SK-N-SH (cell line): ENCODE measurements at regions not wholly inside any gene's neighbourhood (a gene's known extent, or its start where the extent isn't known, plus 50 kb on each side); places are given as distances from the start of the nearest gene placed in this dataset.

Experiments used
- CTCF ChIA-PET: fragments of 300-600, 350-600 bp; formaldehyde crosslinking; extraction: SDS; loops from one replicate; lab custom pipeline; 2021; lab: Yijun Ruan, JAX
- POLR2A ChIA-PET: fragments of 350-600 bp; sonication (Branson Sonifier 250); formaldehyde crosslinking; extraction: SDS; loops from one replicate; lab custom pipeline; 2020; ENCODE audit warnings: antibody characterized with exemption, inconsistent platforms; lab: Yijun Ruan, JAX
- DNase-seq: peaks from one replicate; pipeline ENCODE4 v3.0.0; 2012
- H2AFZ ChIP-seq: fragments of 200-600 bp; sonication (generic); 2 replicates; pipeline ENCODE4 v1.8.1; 2016; ENCODE audit warnings: antibody characterized with exemption, mild to moderate bottlenecking, low read depth
- H3F3A ChIP-seq: fragments of 200-600 bp; sonication (generic); replicated peaks from 2 replicates; pipeline ENCODE3; 2016; ENCODE audit warnings: antibody characterized with exemption, mild to moderate bottlenecking; ENCODE audit not compliant: insufficient read depth
- H3K27ac ChIP-seq, 2 experiments: fragments of 200-500 bp in 1 of 2; fragments of 200-600 bp in 1 of 2; sonication (Bioruptor generic) in 1 of 2; sonication (generic), shearing (Covaris generic) in 1 of 2; 2 replicates each; pipeline versions ENCODE4 v1.5.1 to v1.6.1; 2014 to 2016; ENCODE audit warnings: low read depth in 2 of 2, inconsistent platforms in 1 of 2, low read length in 1 of 2, mild to moderate bottlenecking in 1 of 2, mixed read lengths in 1 of 2
- H3K27me3 ChIP-seq: fragments of 200-600 bp; sonication (generic), shearing (Covaris generic); 2 replicates; pipeline ENCODE4 v1.6.1; 2016; ENCODE audit warnings: mixed run types; ENCODE audit not compliant: insufficient read depth
- H3K36me3 ChIP-seq, 2 experiments: fragments of 200-500 bp in 1 of 2; fragments of 200-600 bp in 1 of 2; sonication (Bioruptor generic) in 1 of 2; sonication (generic) in 1 of 2; replicated peaks in 1 of 2; 2 replicates each; pipeline versions ENCODE3 to v1.5.1; 2014 to 2016; ENCODE audit warnings: low read length in 1 of 2, mild to moderate bottlenecking in 1 of 2; ENCODE audit not compliant: insufficient read depth in 2 of 2, control insufficient read depth in 1 of 2
- H3K4me1 ChIP-seq, 2 experiments: fragments of 200-500 bp in 1 of 2; fragments of 200-600 bp in 1 of 2; sonication (Bioruptor generic) in 1 of 2; sonication (generic), shearing (Covaris generic) in 1 of 2; 2 replicates each; pipeline versions ENCODE4 v1.5.1 to v1.6.1; 2014 to 2016; ENCODE audit warnings: low read depth in 1 of 2, low read length in 1 of 2, mixed run types in 1 of 2; ENCODE audit not compliant: insufficient read depth in 2 of 2, control insufficient read depth in 1 of 2
- H3K4me2 ChIP-seq: fragments of 200-600 bp; sonication (generic), shearing (Covaris generic); 2 replicates; pipeline ENCODE4 v1.6.1; 2017; ENCODE audit warnings: mixed run types
- H3K4me3 ChIP-seq, 2 experiments: fragments of 200-500 bp in 1 of 2; fragments of 200-600 bp in 1 of 2; sonication (Bioruptor generic) in 1 of 2; sonication (generic), shearing (Covaris generic) in 1 of 2; 2 replicates each; pipeline versions ENCODE4 v1.5.1 to v1.8.1; 2014 to 2016; ENCODE audit warnings: low read depth in 2 of 2, inconsistent platforms in 1 of 2, low read length in 1 of 2, mild to moderate bottlenecking in 1 of 2, mixed read lengths in 1 of 2, moderate library complexity in 1 of 2
- H3K79me2 ChIP-seq: fragments of 200-600 bp; sonication (generic); 2 replicates; pipeline ENCODE4 v1.8.1; 2017; ENCODE audit warnings: mild to moderate bottlenecking; ENCODE audit not compliant: insufficient read depth
- H3K9ac ChIP-seq: fragments of 200-600 bp; sonication (generic); 2 replicates; pipeline ENCODE4 v1.6.1; 2017; ENCODE audit warnings: mixed run types
- H3K9me2 ChIP-seq: fragments of 200-600 bp; sonication (generic); 2 replicates; pipeline ENCODE4 v1.6.1; 2017; ENCODE audit warnings: mixed run types
- H3K9me3 ChIP-seq: fragments of 200-600 bp; sonication (generic); 2 replicates; pipeline ENCODE4 v1.6.1; 2017; ENCODE audit warnings: mixed run types, mild to moderate bottlenecking, moderate library complexity
- H4K20me1 ChIP-seq: fragments of 200-600 bp; sonication (generic); 2 replicates; pipeline ENCODE4 v1.6.1; 2017; ENCODE audit warnings: mild to moderate bottlenecking, mixed run types; ENCODE audit not compliant: insufficient read depth
- ELF1 ChIP-seq: IDR thresholded peaks from 2 replicates; pipeline ENCODE4 v1.4.0; 2012
- EP300 ChIP-seq, 2 experiments: IDR thresholded peaks; 2 replicates each; pipeline versions ENCODE4 v1.4.0 to v1.6.1; 2012; ENCODE audit warnings: borderline replicate concordance in 1 of 2, low read depth in 1 of 2, low read length in 1 of 2
- FOXM1 ChIP-seq: IDR thresholded peaks from 2 replicates; pipeline ENCODE4 v1.4.0; 2012; ENCODE audit warnings: low read depth, mild to moderate bottlenecking
- GABPA ChIP-seq: IDR thresholded peaks from 2 replicates; pipeline ENCODE4 v1.4.0; 2012; ENCODE audit warnings: low read depth, mild to moderate bottlenecking
- JUND ChIP-seq: IDR thresholded peaks from 2 replicates; pipeline ENCODE4 v1.4.0; 2012
- MXI1 ChIP-seq: IDR thresholded peaks from 2 replicates; pipeline ENCODE4 v1.6.1; 2012; ENCODE audit warnings: mild to moderate bottlenecking, low read depth, low read length, improper control_type of control experiment
- NRF1 ChIP-seq: IDR thresholded peaks from 2 replicates; pipeline ENCODE4 v1.6.1; 2012; ENCODE audit warnings: low read depth, mild to moderate bottlenecking, low read length
- RFX5 ChIP-seq: IDR thresholded peaks from 2 replicates; pipeline ENCODE4 v1.6.1; 2012; ENCODE audit warnings: mild to moderate bottlenecking, improper control_type of control experiment, low read length
- WGBS: methylation state at CpG from one replicate; pipeline ENCODE4 v1.1.6; 2017; ENCODE audit warnings: low lambda C conversion rate; 5-methylcytosine and 5-hydroxymethylcytosine counted together
- TF ChIP-seq, protein P1 (sequence below): fragments of 150-350 bp; IDR thresholded peaks from 2 replicates; pipeline ENCODE4 v1.6.1; 2017; ENCODE audit warnings: antibody characterized with exemption, low read length, low read depth, borderline replicate concordance
- TF ChIP-seq, protein P2 (sequence below): fragments of 200-600 bp; sonication (generic); IDR thresholded peaks from 2 replicates; pipeline ENCODE4 v1.6.1; 2017; ENCODE audit warnings: antibody characterized with exemption, mild to moderate bottlenecking, moderate library complexity
- TF ChIP-seq, protein P3 (sequence below): IDR thresholded peaks from 2 replicates; pipeline ENCODE4; 2012
- TF ChIP-seq, protein P4 (sequence below): IDR thresholded peaks from 2 replicates; pipeline ENCODE4 v1.4.0; 2012; ENCODE audit warnings: low read depth, borderline replicate concordance
- TF ChIP-seq, protein P5 (sequence below): fragments of 150-350 bp; IDR thresholded peaks from 2 replicates; pipeline ENCODE4 v1.6.1; 2016; ENCODE audit warnings: mild to moderate bottlenecking, low read depth, low read length
- TF ChIP-seq, protein P6 (sequence below): IDR thresholded peaks from 2 replicates; pipeline ENCODE4 v1.4.0; 2012; ENCODE audit warnings: low read depth, borderline replicate concordance

DNA sequence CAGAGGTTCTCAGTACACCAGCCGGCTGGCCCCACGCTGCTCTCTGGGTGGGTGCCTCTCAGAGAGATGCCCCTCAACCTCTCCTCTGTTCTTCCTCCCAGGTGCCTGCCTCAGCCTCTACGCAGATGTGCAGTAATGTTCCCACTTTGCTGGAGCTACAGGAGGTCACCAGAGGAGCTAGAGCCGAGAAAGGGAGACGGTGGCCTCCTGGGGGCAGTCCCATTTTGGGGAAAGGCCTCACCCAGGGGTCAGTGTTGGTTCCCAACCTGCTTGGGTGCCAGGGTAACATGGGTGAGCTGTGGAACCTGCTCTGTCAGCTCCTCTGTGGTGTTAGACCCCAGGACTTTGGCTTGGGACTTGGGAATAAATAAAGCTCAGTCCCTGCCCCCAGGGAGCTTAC lies 145.3 kb upstream of the MLN start (continued):
- TF ChIP-seq, protein P1, sequence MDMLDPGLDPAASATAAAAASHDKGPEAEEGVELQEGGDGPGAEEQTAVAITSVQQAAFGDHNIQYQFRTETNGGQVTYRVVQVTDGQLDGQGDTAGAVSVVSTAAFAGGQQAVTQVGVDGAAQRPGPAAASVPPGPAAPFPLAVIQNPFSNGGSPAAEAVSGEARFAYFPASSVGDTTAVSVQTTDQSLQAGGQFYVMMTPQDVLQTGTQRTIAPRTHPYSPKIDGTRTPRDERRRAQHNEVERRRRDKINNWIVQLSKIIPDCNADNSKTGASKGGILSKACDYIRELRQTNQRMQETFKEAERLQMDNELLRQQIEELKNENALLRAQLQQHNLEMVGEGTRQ, result no peak
- TF ChIP-seq, all 33 proteins: peak for 0

DNA sequence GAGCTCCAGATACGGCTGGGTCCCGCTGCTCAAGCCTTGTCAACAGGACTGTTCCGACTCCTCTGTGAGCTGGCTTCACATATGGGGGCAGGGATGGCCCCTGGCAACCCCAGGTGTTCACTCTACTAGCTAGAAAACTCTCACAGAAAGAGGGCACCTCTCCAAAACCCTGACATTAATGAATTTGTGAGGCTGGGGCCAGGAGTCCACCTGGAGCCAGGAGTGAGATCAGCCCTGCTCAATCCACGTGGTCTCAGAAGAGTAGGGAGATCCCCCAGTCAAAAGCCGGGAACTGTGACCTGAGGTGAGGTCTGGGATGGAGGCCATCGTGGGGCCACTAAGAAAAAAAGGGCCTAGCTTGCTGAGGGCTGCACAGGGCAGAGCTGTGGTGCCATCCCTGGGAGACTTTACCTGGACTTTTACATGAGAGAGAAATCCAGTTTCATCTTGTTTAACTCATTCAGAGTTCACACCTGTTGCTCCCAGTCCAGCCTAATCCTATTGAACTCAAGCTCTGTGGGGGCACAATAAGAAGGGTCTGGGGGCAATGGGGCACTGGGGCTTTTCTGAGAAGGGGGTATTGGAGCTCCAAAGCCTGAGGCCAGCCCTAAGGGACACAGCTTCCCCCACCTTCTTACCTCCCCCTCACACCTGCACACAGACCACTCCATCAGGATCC lies 144.3 kb upstream of the MLN start:
- Histone ChIP-seq H3K79me2 (no peaks in the 10 kb centered on the region), H3K27ac (no peak overlapping the region), H3K4me2 (no peak overlapping the region), H3K9me2 (no peaks in the 10 kb centered on the region), H3K9me3 (no peaks in the 10 kb centered on the region), H2AFZ (no peak overlapping the region), H3K4me3 (no peak overlapping the region), H3K36me3 (no peaks in the 10 kb centered on the region), H3K4me1 (no peaks in the 10 kb centered on the region; a peak in 1 of 4 replicates), H3K9ac (no peak overlapping the region), H3F3A (no peaks in the 10 kb centered on the region), H3K27me3 (peaks cover 31% of the 10 kb centered on the region; the same call in 1 of the 2 replicates), H4K20me1 (no peaks in the 10 kb centered on the region)
- no peak for DNase-seq
- ChIA-PET CTCF (interaction anchor here (0.8 to 2.7 kb wide), 8 partner anchors 11 to 177 kb away, joined by 3 to 10 read pairs (median 3); no protein-coding TSS in a partner anchor), POLR2A (no interaction called here)
- TF ChIP-seq, protein P2, sequence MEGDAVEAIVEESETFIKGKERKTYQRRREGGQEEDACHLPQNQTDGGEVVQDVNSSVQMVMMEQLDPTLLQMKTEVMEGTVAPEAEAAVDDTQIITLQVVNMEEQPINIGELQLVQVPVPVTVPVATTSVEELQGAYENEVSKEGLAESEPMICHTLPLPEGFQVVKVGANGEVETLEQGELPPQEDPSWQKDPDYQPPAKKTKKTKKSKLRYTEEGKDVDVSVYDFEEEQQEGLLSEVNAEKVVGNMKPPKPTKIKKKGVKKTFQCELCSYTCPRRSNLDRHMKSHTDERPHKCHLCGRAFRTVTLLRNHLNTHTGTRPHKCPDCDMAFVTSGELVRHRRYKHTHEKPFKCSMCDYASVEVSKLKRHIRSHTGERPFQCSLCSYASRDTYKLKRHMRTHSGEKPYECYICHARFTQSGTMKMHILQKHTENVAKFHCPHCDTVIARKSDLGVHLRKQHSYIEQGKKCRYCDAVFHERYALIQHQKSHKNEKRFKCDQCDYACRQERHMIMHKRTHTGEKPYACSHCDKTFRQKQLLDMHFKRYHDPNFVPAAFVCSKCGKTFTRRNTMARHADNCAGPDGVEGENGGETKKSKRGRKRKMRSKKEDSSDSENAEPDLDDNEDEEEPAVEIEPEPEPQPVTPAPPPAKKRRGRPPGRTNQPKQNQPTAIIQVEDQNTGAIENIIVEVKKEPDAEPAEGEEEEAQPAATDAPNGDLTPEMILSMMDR, result no peak
- TF ChIP-seq JUND (no peak), EP300 (IDR thresholded peaks at IDR 0.05; ENCODE audit: borderline replicate concordance in 1 of 2, low read depth in 1 of 2, low read length in 1 of 2) (no peak)
- TF ChIP-seq, protein P3, sequence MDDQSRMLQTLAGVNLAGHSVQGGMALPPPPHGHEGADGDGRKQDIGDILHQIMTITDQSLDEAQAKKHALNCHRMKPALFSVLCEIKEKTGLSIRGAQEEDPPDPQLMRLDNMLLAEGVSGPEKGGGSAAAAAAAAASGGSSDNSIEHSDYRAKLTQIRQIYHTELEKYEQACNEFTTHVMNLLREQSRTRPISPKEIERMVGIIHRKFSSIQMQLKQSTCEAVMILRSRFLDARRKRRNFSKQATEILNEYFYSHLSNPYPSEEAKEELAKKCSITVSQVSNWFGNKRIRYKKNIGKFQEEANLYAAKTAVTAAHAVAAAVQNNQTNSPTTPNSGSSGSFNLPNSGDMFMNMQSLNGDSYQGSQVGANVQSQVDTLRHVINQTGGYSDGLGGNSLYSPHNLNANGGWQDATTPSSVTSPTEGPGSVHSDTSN, result no peak
- 49% methylated on average over 6 of the region's 6 CpGs for WGBS

DNA sequence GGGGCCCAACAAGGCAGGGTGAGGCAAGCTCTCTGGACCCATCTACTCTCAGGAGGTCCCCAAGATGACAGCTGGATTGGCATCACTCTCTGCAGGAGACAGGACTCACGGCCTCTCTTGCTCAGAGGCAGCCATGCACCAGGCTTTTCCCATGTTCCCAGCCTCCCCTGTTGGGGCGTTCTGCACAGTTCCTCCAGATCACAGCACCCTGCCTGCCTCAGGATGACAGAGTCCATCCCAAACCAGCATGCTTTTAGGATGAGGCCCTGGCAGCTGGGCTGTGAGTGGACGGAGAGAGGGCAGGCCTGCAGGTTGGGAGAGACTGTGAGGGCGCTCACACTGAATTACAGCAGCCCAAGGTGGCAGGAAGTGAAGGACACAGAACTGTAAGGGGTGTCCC lies 143.2 kb upstream of the MLN start:
- H3F3A ChIP-seq, result no peaks in the 10 kb centered on the region
- H3K4me1 ChIP-seq, result no peaks in the 10 kb centered on the region; a peak in 1 of 4 replicates
- H3K9ac ChIP-seq, result no peak overlapping the region
- H3K4me2 ChIP-seq, result no peak overlapping the region
- CTCF ChIA-PET, result interaction anchor here (1.0 to 1.4 kb wide), 4 partner anchors 12 to 176 kb away, joined by 3 to 5 read pairs (median 4); no protein-coding TSS in a partner anchor
- H3K9me2 ChIP-seq, result no peaks in the 10 kb centered on the region
- DNase-seq, result no peak
- no peaks in the 10 kb centered on the region for H3K36me3 ChIP-seq
- H2AFZ ChIP-seq, result no peak overlapping the region
- no peaks in the 10 kb centered on the region for H3K9me3 ChIP-seq
- H3K79me2 ChIP-seq, result no peaks in the 10 kb centered on the region
- POLR2A ChIA-PET, result no interaction called here
- H3K27ac ChIP-seq, result no peak overlapping the region
- 37% methylated on average over 2 of the region's 4 CpGs for WGBS
- no peaks in the 10 kb centered on the region for H4K20me1 ChIP-seq
- peaks cover 30% of the 10 kb centered on the region; the same call in 1 of the 2 replicates for H3K27me3 ChIP-seq
- H3K4me3 ChIP-seq, result no peak overlapping the region
- TF ChIP-seq MXI1 (no peak), NRF1 (no peak), GABPA (no peak), FOXM1 (no peak), RFX5 (no peak), JUND (no peak), ELF1 (no peak)
- TF ChIP-seq, protein P4, sequence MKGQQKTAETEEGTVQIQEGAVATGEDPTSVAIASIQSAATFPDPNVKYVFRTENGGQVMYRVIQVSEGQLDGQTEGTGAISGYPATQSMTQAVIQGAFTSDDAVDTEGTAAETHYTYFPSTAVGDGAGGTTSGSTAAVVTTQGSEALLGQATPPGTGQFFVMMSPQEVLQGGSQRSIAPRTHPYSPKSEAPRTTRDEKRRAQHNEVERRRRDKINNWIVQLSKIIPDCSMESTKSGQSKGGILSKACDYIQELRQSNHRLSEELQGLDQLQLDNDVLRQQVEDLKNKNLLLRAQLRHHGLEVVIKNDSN, result no peak
- TF ChIP-seq, protein P5, sequence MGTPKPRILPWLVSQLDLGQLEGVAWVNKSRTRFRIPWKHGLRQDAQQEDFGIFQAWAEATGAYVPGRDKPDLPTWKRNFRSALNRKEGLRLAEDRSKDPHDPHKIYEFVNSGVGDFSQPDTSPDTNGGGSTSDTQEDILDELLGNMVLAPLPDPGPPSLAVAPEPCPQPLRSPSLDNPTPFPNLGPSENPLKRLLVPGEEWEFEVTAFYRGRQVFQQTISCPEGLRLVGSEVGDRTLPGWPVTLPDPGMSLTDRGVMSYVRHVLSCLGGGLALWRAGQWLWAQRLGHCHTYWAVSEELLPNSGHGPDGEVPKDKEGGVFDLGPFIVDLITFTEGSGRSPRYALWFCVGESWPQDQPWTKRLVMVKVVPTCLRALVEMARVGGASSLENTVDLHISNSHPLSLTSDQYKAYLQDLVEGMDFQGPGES, result no peak
- TF ChIP-seq, protein P2, result no peak
- TF ChIP-seq, protein P6, sequence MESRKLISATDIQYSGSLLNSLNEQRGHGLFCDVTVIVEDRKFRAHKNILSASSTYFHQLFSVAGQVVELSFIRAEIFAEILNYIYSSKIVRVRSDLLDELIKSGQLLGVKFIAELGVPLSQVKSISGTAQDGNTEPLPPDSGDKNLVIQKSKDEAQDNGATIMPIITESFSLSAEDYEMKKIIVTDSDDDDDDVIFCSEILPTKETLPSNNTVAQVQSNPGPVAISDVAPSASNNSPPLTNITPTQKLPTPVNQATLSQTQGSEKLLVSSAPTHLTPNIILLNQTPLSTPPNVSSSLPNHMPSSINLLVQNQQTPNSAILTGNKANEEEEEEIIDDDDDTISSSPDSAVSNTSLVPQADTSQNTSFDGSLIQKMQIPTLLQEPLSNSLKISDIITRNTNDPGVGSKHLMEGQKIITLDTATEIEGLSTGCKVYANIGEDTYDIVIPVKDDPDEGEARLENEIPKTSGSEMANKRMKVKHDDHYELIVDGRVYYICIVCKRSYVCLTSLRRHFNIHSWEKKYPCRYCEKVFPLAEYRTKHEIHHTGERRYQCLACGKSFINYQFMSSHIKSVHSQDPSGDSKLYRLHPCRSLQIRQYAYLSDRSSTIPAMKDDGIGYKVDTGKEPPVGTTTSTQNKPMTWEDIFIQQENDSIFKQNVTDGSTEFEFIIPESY, result no peak
